Uterus (tissue), 3 donors: ENCODE measurements at regions not wholly inside any gene's neighbourhood (a gene's known extent, or its start where the extent isn't known, plus 50 kb on each side); places are given as distances from the start of the nearest gene placed in this dataset.

ENCODE experiments used
- DNase-seq, 2 donors: peaks; one replicate each; pipeline ENCODE4 v3.0.0-alpha.2; 2019 to 2020
- H3K27ac ChIP-seq, 2 donors: fragments of 200-600 bp; sonication (generic); 1 replicate in 1 of 2; 2 replicates in 1 of 2; pipeline ENCODE4 v1.5.1; 2016 to 2018
- H3K27me3 ChIP-seq, 2 donors: fragments of 200-600 bp; sonication (generic); one replicate each; pipeline ENCODE4 v1.5.1; 2018 to 2019; ENCODE audit warnings: control low read depth in 1 of 2
- H3K36me3 ChIP-seq, 2 donors: fragments of 200-600 bp; sonication (generic); one replicate each; pipeline ENCODE4 v1.5.1; 2019; ENCODE audit warnings: control low read depth in 1 of 2
- H3K4me1 ChIP-seq, 2 donors: fragments of 200-600 bp; sonication (generic); one replicate each; pipeline ENCODE4 v1.5.1; 2018 to 2019; ENCODE audit warnings: control low read depth in 1 of 2
- H3K4me3 ChIP-seq, 2 donors: fragments of 200-600 bp; sonication (generic); 1 replicate in 1 of 2; 2 replicates in 1 of 2; pipeline ENCODE4 v1.5.1; 2018 to 2019; ENCODE audit warnings: mild to moderate bottlenecking in 1 of 2
- H3K9me3 ChIP-seq, 2 donors: fragments of 200-600 bp; sonication (generic); one replicate each; pipeline ENCODE4 v1.5.1; 2019; ENCODE audit warnings: control low read depth in 1 of 2
- CTCF ChIP-seq, 4 experiments: fragments of 200-600 bp in 2 of 4; fragments of 450-650 bp in 2 of 4; sonication (generic) in 2 of 4; IDR thresholded peaks; one replicate each; pipeline ENCODE4 v1.5.1; 2016 to 2019; ENCODE audit warnings: antibody characterized with exemption in 4 of 4, mild to moderate bottlenecking in 2 of 4, moderate library complexity in 1 of 4
- POLR2A ChIP-seq, 2 donors: fragments of 450-650 bp; IDR thresholded peaks; one replicate each; pipeline ENCODE4 v1.6.1; 2016; ENCODE audit warnings: antibody characterized with exemption in 2 of 2, mild to moderate bottlenecking in 1 of 2, moderate library complexity in 1 of 2
- intact Hi-C: fragments of 100-400 bp; cut with DNase I; formaldehyde crosslinking; loops from one replicate; pipeline ENCODE4 v1.15.1; 2023; ENCODE audit warnings: low total_unique reads
- donor health status: DM: yes; HTN: yes; CAD: no.

- H3K27ac ChIP-seq, result no peak overlapping the region
- H3K27me3 ChIP-seq, result no peaks in the 10 kb centered on the region
- no peak for TF ChIP-seq CTCF (IDR thresholded peaks at IDR 0.05)
- no peak for TF ChIP-seq POLR2A (IDR thresholded peaks at IDR 0.05)
- H3K9me3 ChIP-seq, result peaks cover 0 to 3% of the 10 kb centered on the region in 2 donors
- DNase-seq, result no peak
- no peaks in the 10 kb centered on the region for H3K4me1 ChIP-seq
- no peaks in the 10 kb centered on the region for H3K36me3 ChIP-seq
- no peak overlapping the region for H3K4me3 ChIP-seq
- intact Hi-C loops, result no loop called here
Observed at GRCh38 chr20:52676283-52676995, 295.7 kb upstream of the TSHZ2 start.

- no peak overlapping the region for H3K4me3 ChIP-seq
- intact Hi-C loops, result no loop called here
- TF ChIP-seq POLR2A (IDR thresholded peaks at IDR 0.05) (no peak), CTCF (IDR thresholded peaks at IDR 0.05) (no peak)
- no peaks in the 10 kb centered on the region for H3K4me1 ChIP-seq
- no peaks in the 10 kb centered on the region for H3K36me3 ChIP-seq
- H3K27ac ChIP-seq, result no peak overlapping the region
- H3K9me3 ChIP-seq, result peaks cover 0 to 3% of the 10 kb centered on the region in 2 donors
- H3K27me3 ChIP-seq, result no peaks in the 10 kb centered on the region
- no peak for DNase-seq
Observed at GRCh38 chr20:52675375-52675774, 296.8 kb upstream of the TSHZ2 start.

- no peak for DNase-seq
- intact Hi-C loops, result no loop called here
- TF ChIP-seq CTCF (IDR thresholded peaks at IDR 0.05) (no peak), POLR2A (IDR thresholded peaks at IDR 0.05) (no peak)
Observed at GRCh38 chr20:52668626-52669025, 303.5 kb upstream of the TSHZ2 start.

GRCh38 chr20:52667358-52667757 is 304.8 kb upstream of the TSHZ2 start:
- intact Hi-C loops, result no loop called here
- Histone ChIP-seq H3K4me3 (no peak overlapping the region), H3K9me3 (no peaks in the 10 kb centered on the region), H3K27me3 (no peaks in the 10 kb centered on the region), H3K4me1 (no peaks in the 10 kb centered on the region), H3K27ac (no peak overlapping the region), H3K36me3 (no peaks in the 10 kb centered on the region)
- TF ChIP-seq POLR2A (IDR thresholded peaks at IDR 0.05), result no peak
- TF ChIP-seq CTCF (IDR thresholded peaks at IDR 0.05), result no peak
- DNase-seq, result no peak

More at GRCh38 chr20:52668626-52669025, 303.5 kb upstream of the TSHZ2 start:
- H3K9me3 ChIP-seq, result peaks cover 0 to 3% of the 10 kb centered on the region in 2 donors
- no peaks in the 10 kb centered on the region for H3K4me1 ChIP-seq
- H3K27me3 ChIP-seq, result no peaks in the 10 kb centered on the region
- H3K4me3 ChIP-seq, result no peak overlapping the region
- H3K36me3 ChIP-seq, result no peaks in the 10 kb centered on the region
- no peak overlapping the region for H3K27ac ChIP-seq

- no peaks in the 10 kb centered on the region for H3K4me1 ChIP-seq
- no peak for TF ChIP-seq POLR2A (IDR thresholded peaks at IDR 0.05)
- no peak for TF ChIP-seq CTCF (IDR thresholded peaks at IDR 0.05)
Observed at GRCh38 chr20:52665441-52665840, 306.7 kb upstream of the TSHZ2 start.

More at GRCh38 chr20:52665441-52665840, 306.7 kb upstream of the TSHZ2 start:
- Histone ChIP-seq H3K9me3 (no peaks in the 10 kb centered on the region), H3K36me3 (no peaks in the 10 kb centered on the region), H3K27ac (no peak overlapping the region), H3K27me3 (no peaks in the 10 kb centered on the region), H3K4me3 (no peak overlapping the region)
- DNase-seq, result no peak
- intact Hi-C loops, result no loop called here
